GM12865 (cell line): ENCODE measurements at regions not wholly inside any gene's neighbourhood (a gene's known extent, or its start where the extent isn't known, plus 50 kb on each side); places are given as distances from the start of the nearest gene placed in this dataset.

Source experiments
- DNase-seq: peaks from one replicate; pipeline ENCODE4 v3.0.0; 2010; ENCODE audit warnings: low read depth
- H3K4me3 ChIP-seq: 2 replicates; pipeline ENCODE4 v1.5.1; 2011; ENCODE audit warnings: mild to moderate bottlenecking, low read depth, low read length, control low read depth
- CTCF ChIP-seq: IDR thresholded peaks from 2 replicates; pipeline ENCODE4 v1.5.1; 2011; ENCODE audit warnings: low read length, control low read depth, low read depth, inconsistent platforms; ENCODE audit not compliant: insufficient read depth; ENCODE audit errors: missing control alignments

DNA sequence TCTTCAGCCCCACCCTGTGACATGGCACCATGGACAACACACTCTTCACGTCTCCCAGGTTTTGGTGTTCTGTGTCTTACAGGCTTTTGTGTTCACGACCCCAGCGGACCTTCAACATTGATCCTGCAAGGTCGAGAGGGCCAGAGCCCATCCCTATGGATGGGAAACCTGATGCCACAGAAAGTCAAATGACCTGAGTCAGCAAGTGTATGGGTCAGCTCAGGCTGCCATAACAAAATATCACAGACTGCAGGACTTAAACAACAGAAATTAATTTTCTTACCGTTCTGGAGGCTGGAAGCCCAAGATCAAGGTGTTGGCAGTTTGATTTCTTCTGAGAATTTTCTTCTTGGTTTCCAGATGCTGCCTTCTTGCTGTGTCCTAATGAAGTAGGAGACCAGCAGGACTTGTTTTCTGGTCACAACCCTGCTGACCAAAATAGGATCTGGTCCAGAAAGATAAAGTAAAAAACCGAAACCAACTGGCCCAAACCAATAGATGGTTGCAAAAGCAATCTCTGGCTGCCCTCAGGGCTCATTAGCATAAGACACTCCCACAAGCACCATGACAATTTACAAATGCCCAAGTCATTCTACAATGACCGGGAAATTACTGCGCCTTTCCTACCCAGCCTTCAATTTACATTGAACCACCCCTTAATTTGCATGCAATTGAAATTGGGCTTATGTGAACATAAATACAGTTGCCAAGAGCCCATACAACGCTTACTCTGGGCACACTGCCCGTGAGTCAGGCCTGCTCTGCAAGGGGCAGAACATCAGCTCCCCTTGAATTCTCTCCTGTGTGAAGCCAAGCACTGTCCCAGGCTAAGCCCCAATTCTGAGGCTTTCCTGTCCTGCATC, 82.9 kb upstream of the SLC22A11 start:
- H3K4me3 ChIP-seq, result no peak overlapping the region
- no peak for DNase-seq
- no peak for TF ChIP-seq CTCF

DNA sequence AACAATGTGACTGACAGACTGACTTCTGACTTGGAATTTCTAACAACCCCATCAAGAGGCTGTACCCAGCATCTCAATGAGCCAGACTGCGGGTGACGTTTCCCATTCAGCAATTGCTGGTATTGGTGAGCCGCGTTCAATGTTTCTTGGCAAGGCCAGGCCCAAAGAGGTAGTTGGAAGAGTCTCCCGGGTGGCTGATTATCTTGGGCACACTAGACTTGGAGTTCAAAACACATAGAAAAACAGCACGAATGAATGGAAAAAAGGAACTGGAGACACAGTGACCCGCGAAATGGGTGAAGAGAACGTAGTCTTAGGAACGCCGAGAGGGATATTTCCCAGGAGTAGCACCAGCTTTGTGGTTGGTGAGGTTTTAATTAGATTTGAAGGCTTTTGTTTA, 81.1 kb upstream of the SLC22A11 start:
- no peak overlapping the region for H3K4me3 ChIP-seq
- TF ChIP-seq CTCF, result no peak
- DNase-seq, result no peak

GRCh38 chr11:64475145-64475544, 80.6 kb upstream of the SLC22A11 start:
- no peak for DNase-seq
- no peak overlapping the region for H3K4me3 ChIP-seq
- TF ChIP-seq CTCF, result no peak

- H3K4me3 ChIP-seq, result no peak overlapping the region
- no peak for DNase-seq
- no peak for TF ChIP-seq CTCF
Measured at GRCh38 chr11:64476881-64477280, 78.9 kb upstream of the SLC22A11 start.

DNA sequence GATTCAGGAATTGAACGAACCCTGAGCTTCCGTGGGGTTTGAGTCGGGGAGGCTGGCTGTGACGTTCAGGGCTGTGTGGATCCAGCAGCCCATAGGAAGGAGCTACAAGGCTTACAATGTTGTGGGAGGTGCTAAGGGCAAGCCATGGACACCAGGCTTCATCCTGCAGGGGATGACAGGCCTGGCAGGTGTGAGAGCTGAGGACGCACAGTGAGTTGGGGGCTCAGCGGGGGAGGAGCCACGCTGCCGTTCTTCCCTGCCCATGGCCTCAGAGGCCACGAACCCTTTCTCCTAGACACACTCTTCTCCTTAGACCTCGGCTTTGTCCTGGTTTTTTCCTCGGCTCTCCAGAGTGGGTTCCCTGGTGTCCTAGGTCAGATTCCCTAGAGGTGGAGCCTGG, 78.1 kb upstream of the SLC22A11 start:
- DNase-seq, result no peak
- no peak overlapping the region for H3K4me3 ChIP-seq
- TF ChIP-seq CTCF, result no peak

DNA sequence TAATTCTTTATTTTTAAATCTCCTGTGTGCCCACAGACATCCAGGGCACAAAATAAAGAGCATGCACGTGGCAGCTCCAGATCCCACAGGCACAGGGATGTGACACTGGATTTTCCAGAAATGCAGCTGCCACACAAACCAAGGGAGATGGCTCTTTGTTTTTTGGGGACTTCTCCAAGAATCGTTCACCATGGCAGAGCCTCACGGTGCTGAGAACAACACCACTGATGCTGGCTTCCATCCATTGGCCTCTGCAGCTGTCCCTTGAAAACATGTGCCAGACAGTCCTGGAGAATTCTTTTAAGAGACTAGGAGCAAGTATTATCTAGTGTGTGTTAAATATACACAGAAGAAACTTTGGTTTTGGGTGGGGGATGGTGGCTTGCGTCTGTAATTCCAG, 73.2 kb upstream of the SLC22A11 start:
- DNase-seq, result no peak
- no peak overlapping the region for H3K4me3 ChIP-seq
- TF ChIP-seq CTCF, result no peak

DNA sequence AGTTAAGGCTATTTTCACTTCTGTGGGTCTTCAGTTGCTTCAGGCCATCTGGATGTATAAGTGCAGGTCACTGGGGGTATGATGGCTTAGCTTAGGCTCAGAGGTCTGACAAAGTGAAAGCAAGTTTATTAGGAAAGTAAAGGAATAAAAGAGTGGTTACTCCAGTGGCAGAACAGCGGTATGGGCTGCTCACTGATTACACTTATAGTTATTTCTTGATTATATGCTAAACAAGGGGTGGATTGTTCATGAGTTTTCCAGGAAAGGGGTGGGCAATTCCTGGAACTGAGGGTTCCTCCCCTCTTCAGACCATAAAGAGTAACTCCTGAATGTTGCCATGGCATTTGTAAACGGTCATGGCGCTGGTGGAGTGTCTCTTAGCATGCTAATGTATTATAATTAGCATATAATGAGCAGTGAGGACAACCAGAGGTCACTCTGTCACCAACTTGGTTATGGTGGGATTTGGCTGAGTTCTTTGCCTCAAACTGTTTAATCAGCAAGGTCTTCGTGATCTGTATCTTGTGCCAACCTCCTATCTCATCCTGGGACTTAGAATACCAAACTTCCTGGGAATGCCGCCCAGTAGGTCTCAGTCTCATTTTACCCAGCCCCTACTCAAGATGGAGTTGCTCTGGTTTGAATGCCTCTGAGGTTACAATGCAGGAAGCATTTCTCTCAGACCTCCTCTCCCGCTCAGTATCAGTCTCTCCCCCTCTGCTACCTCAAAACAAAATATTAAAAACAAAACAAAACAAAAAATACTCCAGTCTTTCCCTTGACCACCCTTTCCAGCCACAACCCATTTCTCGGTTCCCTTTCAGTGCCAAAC, 71.3 kb upstream of the SLC22A11 start:
- no peak for TF ChIP-seq CTCF
- H3K4me3 ChIP-seq, result no peak overlapping the region
- DNase-seq, result no peak
